GM12875 (cell line): ENCODE measurements at regions not wholly inside any gene's neighbourhood (a gene's known extent, or its start where the extent isn't known, plus 50 kb on each side); places are given as distances from the start of the nearest gene placed in this dataset.

Experiments used
- H3K4me3 ChIP-seq: one replicate; pipeline ENCODE4 v1.5.1; 2011; ENCODE audit warnings: low read depth, low read length, control low read depth
- TF ChIP-seq, protein P1 (sequence below): IDR thresholded peaks from 2 replicates; pipeline ENCODE4 v1.5.1; 2011; ENCODE audit warnings: low read depth, mild to moderate bottlenecking, control low read depth, inconsistent platforms, low read length, moderate library complexity, borderline replicate concordance; ENCODE audit not compliant: insufficient read depth

DNA sequence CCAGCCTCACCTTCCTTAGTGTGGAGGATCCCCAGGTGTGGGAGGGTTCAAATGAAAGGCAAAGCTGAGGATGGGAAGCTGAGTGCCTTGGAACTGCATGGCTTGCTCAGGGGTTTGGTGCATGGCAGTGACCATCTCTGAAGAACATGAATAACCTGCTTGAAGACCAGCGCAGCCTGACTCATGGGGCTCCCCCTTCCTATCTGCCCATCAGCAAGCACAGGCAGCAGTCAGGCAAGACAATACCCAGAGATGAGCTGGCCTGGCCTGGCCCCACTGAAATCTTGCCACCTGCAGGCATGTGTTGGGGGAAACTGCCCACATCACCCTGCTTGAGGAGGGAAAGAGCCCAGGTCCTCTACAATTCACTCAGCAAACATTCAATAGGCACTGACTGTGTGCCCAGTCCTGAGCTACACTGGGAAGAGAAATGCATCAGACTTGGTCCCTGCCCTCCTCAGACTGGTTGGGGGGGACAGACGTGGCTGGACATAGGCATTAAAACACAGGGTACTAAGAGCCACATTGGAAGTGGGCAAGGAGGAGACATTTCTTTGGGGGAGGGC is 105.0 kb upstream of the ALDH1B1 start:
- TF ChIP-seq, protein P1, sequence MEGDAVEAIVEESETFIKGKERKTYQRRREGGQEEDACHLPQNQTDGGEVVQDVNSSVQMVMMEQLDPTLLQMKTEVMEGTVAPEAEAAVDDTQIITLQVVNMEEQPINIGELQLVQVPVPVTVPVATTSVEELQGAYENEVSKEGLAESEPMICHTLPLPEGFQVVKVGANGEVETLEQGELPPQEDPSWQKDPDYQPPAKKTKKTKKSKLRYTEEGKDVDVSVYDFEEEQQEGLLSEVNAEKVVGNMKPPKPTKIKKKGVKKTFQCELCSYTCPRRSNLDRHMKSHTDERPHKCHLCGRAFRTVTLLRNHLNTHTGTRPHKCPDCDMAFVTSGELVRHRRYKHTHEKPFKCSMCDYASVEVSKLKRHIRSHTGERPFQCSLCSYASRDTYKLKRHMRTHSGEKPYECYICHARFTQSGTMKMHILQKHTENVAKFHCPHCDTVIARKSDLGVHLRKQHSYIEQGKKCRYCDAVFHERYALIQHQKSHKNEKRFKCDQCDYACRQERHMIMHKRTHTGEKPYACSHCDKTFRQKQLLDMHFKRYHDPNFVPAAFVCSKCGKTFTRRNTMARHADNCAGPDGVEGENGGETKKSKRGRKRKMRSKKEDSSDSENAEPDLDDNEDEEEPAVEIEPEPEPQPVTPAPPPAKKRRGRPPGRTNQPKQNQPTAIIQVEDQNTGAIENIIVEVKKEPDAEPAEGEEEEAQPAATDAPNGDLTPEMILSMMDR, result no peak
- no peak overlapping the region for H3K4me3 ChIP-seq

DNA sequence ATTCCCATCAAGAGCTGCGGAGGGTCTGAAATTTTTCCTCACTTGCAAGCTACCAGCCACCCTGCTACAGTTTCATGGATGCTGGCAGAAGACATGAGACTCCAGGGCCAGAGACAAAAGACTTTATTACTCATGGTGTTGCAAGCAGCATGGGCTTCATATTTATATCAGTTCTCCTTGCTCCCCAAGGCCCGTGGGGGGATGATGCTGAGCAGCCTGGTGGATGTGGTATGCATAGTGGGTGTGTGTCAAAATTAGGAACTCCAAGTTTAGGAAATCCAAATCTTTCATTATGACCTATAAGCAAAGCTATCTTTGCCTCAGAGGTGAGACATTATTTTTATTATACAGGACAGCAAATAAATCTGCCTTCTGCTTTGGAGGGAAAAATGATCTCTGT is 105.7 kb upstream of the ALDH1B1 start:
- no peak overlapping the region for H3K4me3 ChIP-seq
- TF ChIP-seq, protein P1, result no peak

DNA sequence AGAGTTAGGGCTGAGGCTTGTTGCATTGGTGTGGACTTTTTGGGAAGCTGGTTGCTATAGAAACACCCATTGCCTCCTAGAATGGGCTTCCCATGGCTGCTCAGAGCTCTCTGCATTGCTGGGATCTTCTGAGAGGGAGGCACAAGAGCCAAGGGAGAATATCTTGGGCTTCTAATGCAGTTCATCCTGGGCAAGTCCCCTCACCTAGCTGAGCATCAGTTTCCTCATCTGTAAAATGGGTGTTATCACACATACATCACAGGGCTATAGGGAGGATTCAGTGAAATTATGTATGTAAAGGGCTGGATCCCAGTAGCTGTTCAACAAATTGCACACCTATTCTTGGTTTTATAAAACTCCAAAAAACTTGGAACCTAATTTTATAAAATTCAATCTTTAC is 106.1 kb upstream of the ALDH1B1 start:
- TF ChIP-seq, protein P1, result no peak
- no peak overlapping the region for H3K4me3 ChIP-seq

DNA sequence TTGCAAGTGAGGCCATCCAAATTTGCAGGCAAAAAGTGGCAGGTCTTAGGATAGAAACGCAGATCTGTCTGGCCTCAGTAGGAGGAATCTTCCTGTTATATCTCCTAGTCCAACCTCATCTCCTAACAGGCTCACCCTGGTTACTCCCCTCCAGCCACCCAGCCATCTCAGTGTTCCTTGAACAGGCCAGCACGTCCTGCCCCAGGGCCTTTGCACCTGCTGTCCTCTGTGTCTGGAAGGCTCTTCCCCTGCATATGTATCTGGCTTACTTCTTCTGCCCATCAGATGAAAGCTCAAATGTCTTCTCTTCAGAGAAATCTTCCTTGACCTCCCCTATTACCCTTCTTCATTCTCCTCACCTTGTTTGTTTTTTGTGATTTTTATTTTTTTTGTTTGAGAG is 107.3 kb upstream of the ALDH1B1 start:
- H3K4me3 ChIP-seq, result no peak overlapping the region
- TF ChIP-seq, protein P1, result no peak

DNA sequence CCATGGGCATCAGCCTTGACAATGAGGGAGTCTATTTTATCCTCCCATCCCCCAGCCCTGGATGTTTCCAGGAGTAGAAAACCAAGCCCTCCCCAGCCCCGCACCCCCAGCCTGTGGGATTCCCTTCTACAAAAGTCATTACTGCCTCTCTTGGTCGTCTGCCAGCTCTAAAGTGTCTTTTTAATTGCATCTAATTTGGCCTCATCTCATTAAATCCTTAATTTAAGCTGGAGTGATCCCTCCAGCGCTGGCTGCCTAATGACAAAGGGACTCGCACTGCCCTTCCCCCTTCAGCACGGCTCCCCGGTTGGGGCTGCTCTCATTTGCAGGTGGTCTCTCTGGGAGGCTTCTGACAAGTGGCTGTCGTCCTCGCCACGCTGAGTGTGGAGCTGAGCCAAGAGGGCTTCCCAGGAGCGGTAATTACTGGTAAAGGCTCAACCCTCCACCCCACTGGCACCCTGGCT is 107.9 kb upstream of the ALDH1B1 start:
- no peak overlapping the region for H3K4me3 ChIP-seq
- TF ChIP-seq, protein P1, result no peak

DNA sequence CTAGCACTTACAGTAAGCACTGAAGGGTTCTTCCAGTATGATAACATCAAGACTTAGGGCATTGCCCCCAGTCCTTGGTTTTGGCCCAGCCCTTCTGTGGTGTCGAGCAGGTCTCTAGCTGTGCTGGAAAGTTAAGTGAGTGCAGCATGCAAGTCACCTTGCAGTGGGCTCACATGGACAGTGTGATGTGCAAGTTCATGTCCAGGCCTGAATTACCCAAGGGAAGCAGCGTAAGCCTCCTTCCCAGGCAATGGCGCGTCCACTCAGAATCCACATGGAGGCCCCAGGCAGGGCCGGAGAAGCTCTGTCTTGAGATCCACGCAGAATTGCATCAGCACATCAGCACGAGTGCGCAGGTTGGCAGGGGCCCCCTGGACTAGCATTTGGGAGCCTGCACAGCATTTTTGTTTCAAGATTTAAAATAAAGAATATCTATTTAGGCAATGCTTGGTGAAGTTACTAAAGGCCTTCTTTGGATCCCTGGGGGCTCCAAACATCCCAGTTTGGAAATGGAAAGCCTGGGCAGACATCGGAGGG is 108.4 kb upstream of the ALDH1B1 start:
- H3K4me3 ChIP-seq, result no peak overlapping the region
- TF ChIP-seq, protein P1, result no peak

DNA sequence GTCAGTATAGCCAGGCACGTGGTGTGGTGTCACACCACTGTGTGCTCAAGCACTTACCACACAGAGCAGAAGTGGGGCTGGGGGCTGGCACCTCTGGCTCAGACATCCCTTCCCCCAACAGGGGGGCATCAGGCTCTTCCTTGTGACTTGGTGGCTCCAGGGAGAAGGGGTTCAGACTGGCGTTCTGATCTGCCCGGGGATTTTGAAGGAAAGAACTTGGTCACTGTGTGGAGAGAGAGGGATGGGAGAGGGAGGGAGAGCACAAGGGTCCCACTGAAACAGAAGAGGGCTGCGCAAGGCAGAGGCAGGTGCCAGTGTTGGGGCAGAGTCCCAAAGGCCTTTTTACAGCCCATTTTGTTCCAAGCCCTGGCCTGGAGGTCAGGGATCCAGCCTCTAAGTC is 109.7 kb upstream of the ALDH1B1 start:
- TF ChIP-seq, protein P1, result no peak
- no peak overlapping the region for H3K4me3 ChIP-seq
